GM21423 (cell line): ENCODE measurements at regions not wholly inside any gene's neighbourhood (a gene's known extent, or its start where the extent isn't known, plus 50 kb on each side); places are given as distances from the start of the nearest gene placed in this dataset.

Experiments
- ATAC-seq: cut with Tn5 transposase; IDR thresholded peaks from one replicate; pipeline ENCODE4 v1.9.1; 2021; ENCODE audit warnings: mild to moderate bottlenecking, moderate library complexity; ENCODE audit not compliant: unreplicated experiment

DNA sequence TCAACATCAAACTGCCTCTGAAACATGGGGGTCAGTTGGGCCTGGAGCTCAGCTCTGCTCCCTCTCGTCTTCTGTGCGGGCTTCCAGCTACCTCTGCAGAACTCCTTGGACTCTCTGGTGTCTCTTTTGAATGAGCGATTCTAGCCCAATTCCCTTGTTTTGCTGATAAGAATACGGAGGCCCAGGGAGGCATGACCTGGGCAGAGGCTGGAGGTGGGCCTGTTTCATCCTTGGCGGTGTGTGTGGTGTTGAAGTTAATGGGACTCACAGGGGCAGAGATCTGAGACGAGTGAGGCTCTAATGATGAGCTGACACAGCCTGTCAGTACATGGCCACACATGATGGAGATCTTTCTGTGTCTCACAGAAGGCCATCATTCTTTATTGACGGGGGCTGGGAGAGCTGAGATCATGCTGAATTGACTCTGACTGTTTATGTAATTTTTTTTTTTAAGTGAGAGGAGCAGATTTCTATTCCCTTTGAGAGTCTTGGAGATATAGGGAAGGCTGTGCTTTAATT, 134.5 kb downstream of the URB2 start:
- ATAC-seq = no peak

DNA sequence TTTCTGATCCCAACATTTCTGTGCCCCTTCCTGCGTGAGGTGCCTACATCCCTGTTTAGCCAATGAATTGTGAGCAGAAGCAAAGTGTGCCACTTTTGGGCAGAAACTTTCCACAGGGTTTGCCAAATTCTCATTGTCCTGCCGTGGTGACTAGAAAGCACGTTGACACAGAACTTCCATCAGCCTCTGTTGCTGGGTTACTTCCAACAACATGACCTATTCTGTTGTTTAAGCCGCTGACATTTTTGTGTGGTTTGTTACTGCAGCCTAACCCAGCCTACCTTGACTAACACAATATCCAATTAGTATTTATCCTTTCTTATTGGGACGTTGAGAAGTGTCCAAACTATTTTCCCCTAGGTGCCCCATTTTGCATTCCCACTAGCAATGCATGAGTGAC, 136.8 kb downstream of the URB2 start:
- no peak for ATAC-seq

DNA sequence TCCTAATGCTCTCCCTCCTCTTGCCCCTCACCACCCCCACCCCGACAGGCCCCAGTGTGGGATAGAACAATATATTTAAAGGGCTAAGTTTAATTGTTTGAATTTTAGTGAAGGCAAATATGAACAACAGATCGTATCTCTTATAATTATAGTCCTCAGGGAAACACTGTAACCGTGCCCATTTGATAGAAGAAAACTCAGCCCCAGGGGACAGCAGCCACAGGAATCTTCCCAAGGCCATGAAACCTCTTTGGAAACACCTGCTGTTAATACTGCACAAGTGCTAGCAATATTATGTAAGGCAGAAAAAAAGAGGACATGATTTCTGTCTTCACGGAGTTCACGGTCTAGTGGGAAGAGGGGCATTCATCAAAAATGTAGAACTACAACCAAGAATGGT, 142.2 kb downstream of the URB2 start:
- no peak for ATAC-seq

DNA sequence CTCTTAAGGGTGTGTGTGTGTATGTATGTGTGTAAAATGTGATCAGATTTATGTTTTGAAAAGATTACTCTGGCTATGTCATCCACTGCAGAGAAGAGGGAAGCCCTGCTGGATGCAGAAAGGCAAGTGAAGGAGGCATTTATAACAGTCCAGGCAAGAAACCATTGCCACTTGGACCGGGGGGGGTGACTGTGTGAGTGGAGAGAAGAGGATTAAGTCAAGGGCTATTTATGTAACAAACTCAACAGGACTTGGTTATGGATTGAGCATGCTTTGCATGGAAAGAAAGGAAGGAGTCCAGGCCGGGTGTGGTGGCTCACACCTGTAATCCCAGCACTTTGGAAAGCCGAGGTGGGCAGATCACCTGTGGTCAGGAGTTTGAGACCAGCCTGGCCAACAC, 143.0 kb downstream of the URB2 start:
- no peak for ATAC-seq

DNA sequence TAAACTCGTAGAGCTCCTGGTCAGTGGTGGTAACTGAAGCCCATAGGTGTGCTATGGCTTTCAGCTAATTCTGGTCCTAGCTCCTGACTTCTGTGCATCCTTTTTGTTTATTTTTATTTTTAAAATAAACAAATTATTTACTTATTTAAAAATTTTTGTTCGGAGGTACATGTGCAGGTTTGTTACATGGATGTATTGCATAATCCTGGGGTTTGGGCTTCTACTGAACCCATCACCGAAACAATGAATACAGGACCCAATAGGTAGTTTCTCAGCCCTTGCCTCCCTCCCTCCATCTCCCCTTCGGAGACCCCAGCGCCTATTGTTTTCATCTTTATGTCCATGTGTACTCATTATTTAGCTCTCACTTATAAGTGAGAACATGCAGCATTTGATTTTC, 143.8 kb downstream of the URB2 start:
- ATAC-seq = no peak

DNA sequence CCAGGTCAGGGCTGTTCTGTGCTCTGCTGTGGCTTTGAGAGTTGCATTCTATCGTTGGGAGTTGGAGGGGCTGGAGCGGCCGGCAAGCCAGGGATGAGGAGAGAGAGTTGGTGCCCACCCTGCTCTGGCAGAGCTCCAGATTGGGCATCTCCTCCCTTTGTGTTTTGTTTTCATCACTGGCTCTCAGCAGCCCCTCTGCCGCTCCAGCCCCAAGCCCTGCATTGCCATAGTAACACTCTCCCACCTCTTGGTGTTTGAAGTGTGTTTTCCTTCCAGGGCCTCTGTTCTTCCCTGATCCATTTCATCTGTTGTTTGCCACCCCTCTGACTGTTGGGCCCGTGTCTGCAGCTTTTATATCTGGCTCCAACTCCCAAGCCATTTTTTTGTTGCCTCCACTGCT, 152.7 kb downstream of the URB2 start:
- ATAC-seq = no peak

DNA sequence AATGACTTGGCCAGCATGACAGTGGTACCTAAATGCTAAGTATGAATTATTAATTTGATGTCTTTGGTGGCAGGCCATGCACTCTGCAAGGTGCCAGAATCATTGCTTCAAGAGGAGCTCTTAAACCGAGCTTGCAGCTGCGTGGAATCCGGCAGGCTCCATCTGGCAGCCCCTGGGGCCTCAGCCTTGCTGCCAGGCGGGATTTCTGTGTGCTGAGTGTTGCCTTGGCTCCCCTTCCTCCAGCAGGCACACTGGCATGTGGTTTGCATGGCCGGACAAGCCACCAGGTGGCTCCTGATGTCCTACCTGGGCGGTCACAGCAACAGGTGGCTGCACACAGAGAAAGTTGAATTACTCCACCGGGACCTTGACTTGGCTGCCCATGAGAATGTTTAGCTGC, 155.4 kb downstream of the URB2 start:
- no peak for ATAC-seq

DNA sequence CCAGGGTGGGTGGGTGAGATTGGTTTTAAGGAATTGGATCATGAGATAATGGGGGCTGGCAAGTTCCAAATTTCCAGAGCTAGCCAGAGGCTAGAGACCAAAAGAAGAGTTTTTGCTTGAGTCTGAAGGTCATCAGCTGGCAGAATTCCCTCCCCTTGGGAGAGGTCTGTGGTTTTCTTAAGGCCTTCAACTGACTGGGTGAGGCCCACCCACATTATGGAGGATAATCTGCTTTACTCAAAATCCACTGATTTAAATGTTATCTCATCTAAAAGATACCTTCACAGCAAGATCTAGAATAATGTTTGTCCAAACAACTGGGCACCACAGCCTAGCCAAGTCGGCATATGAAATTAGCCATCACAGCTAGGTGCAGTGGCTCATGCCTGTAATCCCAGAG, 156.4 kb downstream of the URB2 start:
- ATAC-seq = no peak

DNA sequence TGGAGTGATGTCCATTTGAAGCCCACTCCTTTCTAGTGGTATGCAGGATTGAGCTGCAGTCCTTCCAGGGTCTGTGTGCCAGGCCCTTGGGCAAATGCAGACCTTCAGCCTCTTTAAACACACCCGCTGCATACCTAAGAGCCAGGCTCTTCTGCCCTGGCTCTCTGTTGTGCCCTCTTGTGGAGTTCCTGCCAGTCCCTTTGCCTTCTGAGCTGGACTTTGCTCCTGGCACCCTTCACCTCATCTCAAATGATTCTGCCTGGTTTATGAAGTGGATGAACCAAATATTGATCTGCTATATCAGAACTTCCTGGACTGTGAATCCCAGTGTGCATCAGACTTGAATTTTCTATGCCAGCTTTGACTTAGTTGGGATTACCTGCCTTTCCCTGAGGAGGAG, 158.8 kb downstream of the URB2 start:
- no peak for ATAC-seq

DNA sequence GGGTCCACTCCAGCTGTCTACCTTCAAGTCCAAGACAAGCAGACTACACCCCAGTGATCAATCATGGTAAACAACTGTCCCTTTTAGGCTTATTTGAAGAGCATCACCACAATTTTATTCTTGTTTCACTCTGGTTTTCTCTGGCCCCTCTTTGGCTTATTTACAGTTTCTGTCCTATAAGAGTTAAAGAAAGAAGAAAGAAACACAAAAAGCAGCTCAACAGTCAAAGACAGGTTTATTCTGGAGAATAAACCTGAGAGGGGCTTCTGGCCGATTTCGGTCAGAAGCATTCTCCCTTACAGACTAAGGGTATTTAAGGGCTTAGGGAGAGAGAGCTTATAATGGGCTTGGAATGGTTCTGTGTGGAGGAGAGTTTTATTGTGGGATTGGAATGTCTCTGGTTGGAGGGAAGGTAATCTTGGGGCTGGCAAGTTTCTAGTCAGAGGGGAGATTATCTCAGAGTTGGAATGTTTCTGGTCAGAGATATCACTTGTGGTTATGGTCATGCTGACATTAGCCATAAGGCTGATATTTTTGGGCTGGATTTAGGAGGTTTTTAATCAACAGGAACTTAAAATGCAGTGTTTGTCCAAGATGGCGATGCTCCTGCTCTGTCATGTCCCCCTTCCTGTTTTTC, 161.0 kb downstream of the URB2 start:
- no peak for ATAC-seq

DNA sequence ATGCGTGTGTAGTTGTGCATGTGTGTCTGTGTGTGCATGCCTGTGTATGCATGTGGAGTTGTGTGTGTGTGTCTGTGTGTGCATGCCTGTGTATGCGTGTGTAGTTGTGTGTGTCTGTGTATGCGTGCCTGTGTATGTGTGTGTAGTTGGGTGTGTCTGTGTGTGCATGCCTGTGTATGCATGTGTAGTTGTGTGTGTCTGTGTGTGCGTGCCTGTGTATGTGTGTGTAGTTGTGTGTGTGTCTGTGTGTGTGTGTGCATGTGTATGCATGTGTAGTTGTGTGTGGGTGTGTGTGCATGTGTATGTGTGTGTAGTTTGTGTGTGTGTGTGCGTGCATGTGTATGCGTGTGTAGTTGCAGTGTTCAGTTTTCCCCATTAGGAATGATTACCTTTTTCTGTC, 162.0 kb downstream of the URB2 start:
- ATAC-seq = no peak

DNA sequence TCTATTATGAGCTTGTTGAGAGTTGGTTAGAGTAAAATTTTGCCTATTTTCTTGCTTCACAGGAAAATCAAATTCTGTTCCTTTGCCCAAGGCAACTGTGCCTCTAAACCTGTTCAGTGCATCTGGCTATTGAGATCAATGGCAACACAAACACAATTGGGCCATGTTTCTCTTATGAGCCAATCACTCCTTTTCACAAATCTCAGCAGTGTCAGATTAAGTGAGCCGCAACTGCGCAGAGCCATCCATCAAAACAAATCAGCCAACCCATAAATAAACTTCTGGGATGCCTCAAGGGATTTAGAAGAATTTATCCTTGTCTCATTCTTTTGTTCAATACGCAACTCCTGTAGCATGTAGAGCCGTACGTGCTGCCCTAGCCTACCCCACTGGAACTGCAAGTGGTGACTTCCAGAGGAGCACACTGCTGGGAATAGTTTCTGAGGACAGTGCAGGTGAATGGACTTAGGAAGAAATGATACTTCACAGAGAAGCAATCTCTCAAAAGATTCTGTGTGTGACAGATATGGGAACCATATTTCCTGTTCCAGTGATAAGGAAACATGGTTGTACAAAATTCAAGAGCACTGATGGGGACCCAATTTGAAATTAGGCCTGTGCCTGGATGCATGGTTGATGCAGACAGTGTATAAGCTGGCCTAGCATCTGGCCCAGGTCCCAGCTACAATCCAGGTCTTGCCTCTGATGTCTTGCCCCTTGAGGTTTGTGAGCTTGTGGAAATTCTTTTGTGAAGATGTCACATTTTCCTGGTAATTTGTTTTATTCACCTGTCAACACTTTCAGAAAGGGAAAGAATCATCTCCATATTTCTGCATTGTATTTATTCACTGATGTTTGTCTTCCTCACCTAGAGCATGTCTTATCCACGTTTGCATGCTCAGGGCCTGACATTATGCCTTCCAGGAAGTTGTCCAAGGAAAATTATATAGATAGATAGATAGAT, 166.2 kb downstream of the URB2 start:
- no peak for ATAC-seq

DNA sequence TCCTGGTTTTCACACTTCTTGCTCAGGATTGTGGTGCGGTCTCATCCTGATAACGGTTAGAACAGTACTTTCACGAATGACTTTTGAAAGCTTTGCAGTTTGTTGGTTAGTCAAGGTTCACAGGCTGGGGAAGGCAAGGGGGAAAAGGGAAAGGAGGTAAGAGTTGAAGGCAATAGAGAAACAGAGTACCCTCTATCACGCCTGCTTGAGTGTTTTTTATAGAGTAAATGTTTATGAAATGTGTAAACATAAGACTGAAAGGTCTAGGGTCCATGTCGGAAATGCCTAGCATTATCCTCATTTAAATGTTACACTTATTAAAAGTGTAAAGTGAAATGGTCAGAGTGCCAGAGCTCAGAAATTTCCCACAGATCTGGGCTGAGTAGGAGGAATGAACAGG, 167.4 kb downstream of the URB2 start:
- ATAC-seq = no peak

DNA sequence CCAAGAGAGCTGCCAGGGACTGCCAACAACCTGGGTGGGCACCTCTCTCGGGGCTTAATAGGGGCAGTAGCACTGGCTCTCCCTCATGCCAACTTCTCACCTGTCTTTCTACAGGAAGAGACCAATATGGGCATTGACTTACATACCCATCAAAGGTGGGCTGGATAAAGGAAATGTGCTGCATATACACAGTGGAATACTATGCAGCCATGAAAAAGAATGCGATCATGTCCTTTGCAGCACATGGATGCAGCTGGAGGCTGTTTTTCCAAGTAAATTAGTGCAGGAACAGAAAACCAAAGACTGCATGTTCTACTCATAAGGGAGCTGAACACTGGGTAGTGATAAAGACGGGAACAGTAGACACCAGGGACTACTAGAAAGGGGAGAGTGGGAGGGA, 172.5 kb downstream of the URB2 start:
- ATAC-seq = no peak

DNA sequence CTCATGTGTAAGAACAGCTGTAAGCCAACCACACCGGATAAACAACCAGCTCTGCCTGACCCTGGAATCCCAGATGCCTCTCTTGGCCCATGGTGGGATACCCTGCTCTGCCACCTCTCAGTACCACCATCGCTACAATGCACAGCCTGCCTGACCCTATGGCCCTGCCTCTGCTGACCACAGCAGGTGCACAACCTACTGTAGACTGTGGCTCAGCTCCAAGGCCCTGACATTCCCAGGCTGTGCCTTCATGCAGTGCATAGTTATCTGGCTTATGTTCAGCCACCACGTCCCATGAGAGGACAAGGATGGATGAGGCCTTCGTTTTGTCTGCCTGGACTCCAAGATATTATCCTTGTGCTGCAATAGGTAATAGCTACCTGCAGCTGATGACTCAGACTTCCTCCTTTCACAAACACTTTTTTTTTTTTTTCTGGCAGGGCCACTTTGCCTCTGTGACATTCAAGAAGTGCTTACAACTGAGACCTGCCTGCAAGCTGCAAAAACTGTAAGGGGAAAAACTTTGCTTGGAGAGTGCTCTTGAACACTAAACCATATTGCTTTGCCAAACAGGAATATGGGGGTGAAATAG, 177.7 kb downstream of the URB2 start:
- ATAC-seq = no peak

DNA sequence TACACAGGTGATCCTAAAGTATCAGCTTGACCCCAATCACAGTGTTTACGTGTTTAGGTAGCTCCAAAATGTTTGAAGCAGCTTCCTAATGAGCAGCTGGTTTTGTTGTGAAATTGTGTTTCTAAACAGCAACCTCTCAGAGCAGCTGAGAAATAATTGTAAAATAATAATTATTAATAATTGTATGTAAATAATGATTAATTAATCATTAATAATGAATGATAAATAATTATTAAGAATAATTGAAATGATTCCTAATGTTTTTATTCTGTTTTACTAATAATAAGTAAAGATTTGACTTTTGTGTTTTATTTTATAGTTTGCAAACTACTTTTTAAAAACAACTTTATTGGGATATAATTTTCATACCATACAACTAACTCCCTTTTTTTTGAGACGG, 182.2 kb downstream of the URB2 start:
- no peak for ATAC-seq

DNA sequence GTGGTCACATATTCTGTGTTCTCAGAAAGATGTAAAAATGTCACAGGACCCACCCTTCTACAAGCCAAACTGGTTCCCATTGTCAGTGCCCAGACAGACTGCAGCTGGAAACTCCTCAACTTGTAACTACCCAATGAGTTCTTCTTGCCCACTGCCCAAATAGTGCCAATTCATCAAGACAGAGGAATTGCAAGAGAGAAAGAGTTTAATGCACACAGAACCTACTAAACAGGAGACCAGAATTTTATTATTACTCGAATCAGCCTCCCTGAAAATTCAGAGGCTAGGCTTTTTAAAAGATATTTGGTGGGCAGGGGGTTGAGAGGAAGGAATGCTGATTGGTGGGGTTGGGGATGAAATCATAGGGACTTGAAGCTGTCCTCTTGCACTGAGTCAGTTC, 184.1 kb downstream of the URB2 start:
- ATAC-seq = no peak

DNA sequence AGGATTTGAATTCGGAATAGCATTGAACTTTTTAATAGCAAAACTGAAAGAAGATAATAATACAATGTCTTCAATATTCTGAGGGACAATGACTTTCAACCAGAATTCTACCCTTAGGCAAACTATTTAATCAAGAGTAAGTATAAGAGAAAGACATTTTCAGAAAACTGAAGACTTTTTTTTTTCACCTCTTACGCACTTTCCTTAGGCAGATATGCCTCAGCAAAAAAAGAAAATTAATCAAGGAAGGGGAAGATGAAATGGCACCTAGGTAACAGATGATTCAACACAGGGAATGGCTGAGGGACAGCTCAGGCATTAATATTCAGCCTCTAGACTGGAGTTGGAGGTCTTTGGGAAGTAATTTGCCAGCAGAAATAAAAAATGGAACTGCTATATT, 184.9 kb downstream of the URB2 start:
- no peak for ATAC-seq

DNA sequence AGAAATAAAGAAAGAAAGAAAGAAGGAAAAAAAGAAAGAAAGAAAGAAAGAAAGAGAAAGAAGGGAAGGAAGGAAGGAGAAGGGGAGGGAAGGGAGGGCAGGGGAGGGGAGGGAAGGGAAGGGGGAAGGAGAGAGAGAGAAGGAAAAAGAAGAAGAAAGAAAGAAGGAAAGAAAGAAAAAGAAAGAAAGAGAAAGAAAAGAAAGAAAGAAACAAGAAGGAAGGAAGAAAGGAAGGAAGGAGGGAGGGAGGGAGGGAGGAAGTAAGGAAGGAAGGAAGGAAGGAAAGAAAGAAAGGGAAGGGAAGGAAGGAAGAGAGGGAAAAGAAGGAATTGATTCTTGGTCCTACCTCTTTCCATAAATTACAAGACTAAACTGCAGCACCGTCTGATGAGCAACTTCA, 186.1 kb downstream of the URB2 start:
- no peak for ATAC-seq

DNA sequence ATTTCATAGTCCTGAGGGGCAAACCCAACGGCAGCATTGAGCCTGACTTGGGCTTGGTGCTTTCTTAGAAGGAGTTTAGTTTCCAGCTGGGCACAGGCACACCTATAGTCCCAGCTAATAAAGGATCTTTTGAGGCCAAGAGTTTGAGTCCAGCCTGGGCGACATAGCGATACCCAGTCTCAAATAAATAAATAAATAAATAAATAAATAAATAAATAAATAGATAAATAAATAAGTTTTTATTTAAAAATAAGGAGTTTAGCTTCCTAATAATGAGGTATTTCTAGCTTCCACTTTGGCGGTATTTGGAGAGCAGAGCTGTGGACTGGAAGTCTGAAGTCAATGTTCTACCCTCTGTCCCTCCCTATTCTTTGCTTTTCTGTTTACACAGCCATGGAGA, 186.6 kb downstream of the URB2 start:
- ATAC-seq = no peak

DNA sequence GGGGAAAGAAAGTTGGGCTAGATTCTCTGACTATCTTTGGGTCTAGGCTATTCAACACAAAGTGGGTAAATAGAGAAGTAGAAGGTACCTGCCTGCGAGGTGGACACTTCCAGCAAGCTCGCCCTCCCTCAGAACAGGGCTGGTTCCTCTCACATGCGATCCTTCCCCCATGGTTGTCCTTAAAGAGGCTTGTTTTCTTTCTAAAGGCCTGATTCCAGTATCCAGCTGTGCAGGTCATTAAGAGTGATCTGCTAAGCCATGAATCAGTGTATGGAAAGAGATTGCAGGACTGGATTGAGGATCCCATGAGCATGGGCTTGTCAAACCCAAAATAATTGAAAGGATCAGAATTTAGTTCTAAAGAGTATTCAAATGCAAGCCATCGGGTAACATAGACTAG, 189.0 kb downstream of the URB2 start:
- ATAC-seq = no peak

DNA sequence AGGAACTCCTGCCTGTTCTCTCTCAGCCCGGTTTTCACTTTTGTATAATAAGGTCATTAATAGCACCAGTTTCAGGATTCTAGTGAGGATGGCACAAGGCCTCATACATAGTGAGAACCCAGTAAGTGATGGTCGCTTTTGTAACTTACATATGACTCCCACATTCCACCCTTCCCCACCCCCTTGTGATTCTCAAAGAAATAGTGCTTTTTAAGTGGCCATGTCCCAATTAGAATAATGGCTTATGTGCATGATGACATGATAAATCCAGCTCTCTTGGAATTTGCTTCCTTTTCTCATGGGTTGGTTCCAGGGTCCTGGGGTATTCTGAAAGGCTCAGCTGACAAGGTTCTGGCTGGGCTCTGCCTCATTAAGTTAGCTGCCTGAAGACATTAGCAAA, 189.9 kb downstream of the URB2 start:
- ATAC-seq = no peak
